GM12891 (cell line): ENCODE measurements at regions not wholly inside any gene's neighbourhood (a gene's known extent, or its start where the extent isn't known, plus 50 kb on each side); places are given as distances from the start of the nearest gene placed in this dataset.

Experiments
- PAX5 ChIP-seq: IDR thresholded peaks from 2 replicates; pipeline ENCODE4 v1.6.1; 2011; ENCODE audit warnings: low read length, moderate library complexity, mild to moderate bottlenecking; ENCODE audit not compliant: insufficient read depth, severe bottlenecking
- POLR2A ChIP-seq: IDR thresholded peaks from 2 replicates; pipeline ENCODE4 v1.6.1; 2011; ENCODE audit warnings: low read depth, low read length, control low read depth
- POLR2AphosphoS5 ChIP-seq: IDR thresholded peaks from 2 replicates; pipeline ENCODE4 v1.6.1; 2011; ENCODE audit warnings: low read depth, low read length, control low read depth
- POU2F2 ChIP-seq: IDR thresholded peaks from 2 replicates; pipeline ENCODE4 v1.6.1; 2011; ENCODE audit warnings: low read depth, mild to moderate bottlenecking, control low read depth, low read length, moderate library complexity
- SPI1 ChIP-seq: IDR thresholded peaks from 2 replicates; pipeline ENCODE4 v1.6.1; 2011; ENCODE audit warnings: low read depth, low read length, control low read depth
- TAF1 ChIP-seq: IDR thresholded peaks from 2 replicates; pipeline ENCODE4 v1.6.1; 2011; ENCODE audit warnings: low read depth, low read length, control low read depth

- TF ChIP-seq POLR2A (no peak), POLR2AphosphoS5 (no peak), SPI1 (no peak), TAF1 (no peak), POU2F2 (no peak), PAX5 (no peak)
Measured at GRCh38 chr2:237217995-237218616, 132.4 kb downstream of the COPS8 start.
